GM12878 (cell line): ENCODE measurements at regions not wholly inside any gene's neighbourhood (a gene's known extent, or its start where the extent isn't known, plus 50 kb on each side); places are given as distances from the start of the nearest gene placed in this dataset.

Experiments used
- EGR1 ChIP-seq, 2 experiments: IDR thresholded peaks; 1 replicate in 1 of 2; 2 replicates in 1 of 2; pipeline ENCODE4 v1.6.1; 2011 to 2012; ENCODE audit warnings: low read depth in 2 of 2, low read length in 2 of 2, borderline replicate concordance in 1 of 2, mild to moderate bottlenecking in 1 of 2, moderate library complexity in 1 of 2
- SP1 ChIP-seq: IDR thresholded peaks from one replicate; pipeline ENCODE4 v1.6.1; 2011; ENCODE audit warnings: low read depth, low read length
- ZBTB33 ChIP-seq: fragments of 450-650 bp; IDR thresholded peaks from 2 replicates; pipeline ENCODE4 v1.6.1; 2017; ENCODE audit warnings: mild to moderate bottlenecking

DNA sequence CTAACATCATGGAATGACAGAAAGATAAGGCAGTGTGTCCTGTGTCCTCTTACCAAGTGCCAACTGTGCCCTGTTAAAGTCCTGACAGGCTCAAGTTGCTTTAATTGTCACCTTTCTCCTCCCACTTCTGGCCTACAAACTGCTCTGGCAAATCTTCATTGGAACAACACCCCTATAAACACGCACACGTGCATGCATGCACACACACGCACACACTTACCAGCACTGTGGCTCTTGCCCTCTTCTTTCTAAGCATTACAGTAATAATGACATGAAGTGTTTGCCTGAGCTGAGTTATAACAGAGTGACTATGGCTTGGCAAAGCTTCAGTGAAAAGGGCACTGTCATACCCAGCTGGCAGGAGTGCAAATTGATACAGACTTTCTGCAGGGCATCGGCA is 82.3 kb upstream of the SYT6 start:
- TF ChIP-seq SP1 = no peak
- no peak for TF ChIP-seq ZBTB33
- no peak for TF ChIP-seq EGR1 (IDR thresholded peaks at IDR 0.05; ENCODE audit: borderline replicate concordance in 1 of 2, low read depth in 2 of 2, low read length in 2 of 2)
